Liver (tissue), 8 donors: ENCODE measurements at regions not wholly inside any gene's neighbourhood (a gene's known extent, or its start where the extent isn't known, plus 50 kb on each side); places are given as distances from the start of the nearest gene placed in this dataset.

Source experiments
- DNase-seq: peaks from one replicate; pipeline ENCODE4 v3.0.0-alpha.2; 2017; ENCODE audit warnings: low spot score
- H3K27ac ChIP-seq, 2 donors: one replicate each; pipeline ENCODE4 v1.7.0; 2013; ENCODE audit warnings: inconsistent platforms in 2 of 2, low read length in 2 of 2, control low read depth in 1 of 2, low read depth in 1 of 2, mild to moderate bottlenecking in 1 of 2
- H3K27me3 ChIP-seq, 4 donors: one replicate each; pipeline versions ENCODE4 v1.6.1 to v1.7.0; 2013; ENCODE audit warnings: low read length in 3 of 4, inconsistent platforms in 1 of 4, mild to moderate bottlenecking in 1 of 4, moderate library complexity in 1 of 4; ENCODE audit not compliant: control insufficient read depth in 4 of 4, insufficient read depth in 4 of 4
- H3K36me3 ChIP-seq, 4 donors: one replicate each; pipeline versions ENCODE4 v1.6.1 to v1.7.0; 2013; ENCODE audit warnings: low read length in 3 of 4, mild to moderate bottlenecking in 3 of 4, low read depth in 1 of 4, moderate library complexity in 1 of 4; ENCODE audit not compliant: control insufficient read depth in 4 of 4, insufficient read depth in 3 of 4
- H3K4me1 ChIP-seq, 4 donors: one replicate each; pipeline versions ENCODE4 v1.6.1 to v1.7.0; 2013; ENCODE audit warnings: low read length in 3 of 4, mild to moderate bottlenecking in 3 of 4, moderate library complexity in 1 of 4; ENCODE audit not compliant: control insufficient read depth in 4 of 4, insufficient read depth in 4 of 4
- H3K4me3 ChIP-seq, 3 donors: one replicate each; pipeline versions ENCODE4 v1.6.1 to v1.7.0; 2013; ENCODE audit warnings: low read length in 3 of 3, control low read depth in 1 of 3, low read depth in 1 of 3, mild to moderate bottlenecking in 1 of 3
- H3K9ac ChIP-seq, 2 donors: one replicate each; pipeline ENCODE4 v1.7.0; 2013; ENCODE audit warnings: low read length in 2 of 2, mild to moderate bottlenecking in 2 of 2, moderate library complexity in 2 of 2, control low read depth in 1 of 2, low read depth in 1 of 2
- H3K9me3 ChIP-seq, 4 donors: one replicate each; pipeline versions ENCODE4 v1.6.1 to v1.7.0; 2013; ENCODE audit warnings: low read length in 3 of 4; ENCODE audit not compliant: control insufficient read depth in 4 of 4
- ATF3 ChIP-seq: IDR thresholded peaks from 2 replicates; pipeline ENCODE4 v1.6.1; 2016; ENCODE audit warnings: antibody characterized with exemption
- CTCF ChIP-seq: fragments of 150-350 bp; IDR thresholded peaks from 2 replicates; pipeline ENCODE4 v1.5.1; 2017; ENCODE audit warnings: improper control_type of control experiment, low read depth, low read length; ENCODE audit not compliant: missing input control
- EGR1 ChIP-seq, 2 donors: IDR thresholded peaks; 2 replicates each; pipeline ENCODE4 v1.6.1; 2016 to 2018; ENCODE audit warnings: antibody characterized with exemption in 2 of 2, low read depth in 2 of 2
- FOXA1 ChIP-seq: IDR thresholded peaks from 2 replicates; pipeline ENCODE4 v1.6.1; 2016; ENCODE audit warnings: antibody characterized with exemption
- FOXA2 ChIP-seq: IDR thresholded peaks from 2 replicates; pipeline ENCODE4 v1.6.1; 2016; ENCODE audit warnings: antibody characterized with exemption
- GABPA ChIP-seq, 2 donors: IDR thresholded peaks in 1 of 2; conservative IDR thresholded peaks in 1 of 2; 2 replicates each; pipeline ENCODE4 v1.6.1; 2016; ENCODE audit warnings: antibody characterized with exemption in 2 of 2, mild to moderate bottlenecking in 1 of 2, moderate library complexity in 1 of 2
- HNF4A ChIP-seq, 2 donors: conservative IDR thresholded peaks; 2 replicates each; pipeline ENCODE4 v1.6.1; 2016; ENCODE audit warnings: antibody characterized with exemption in 2 of 2, mild to moderate bottlenecking in 2 of 2
- HNF4G ChIP-seq: IDR thresholded peaks from 2 replicates; pipeline ENCODE4 v1.6.1; 2016; ENCODE audit warnings: antibody characterized with exemption
- JUND ChIP-seq, 2 donors: IDR thresholded peaks; 2 replicates each; pipeline ENCODE4 v1.6.1; 2016; ENCODE audit warnings: antibody characterized with exemption in 2 of 2
- NR2F2 ChIP-seq: IDR thresholded peaks from 2 replicates; pipeline ENCODE4 v1.6.1; 2016; ENCODE audit warnings: antibody characterized with exemption
- RAD21 ChIP-seq, 2 donors: IDR thresholded peaks; 2 replicates each; pipeline ENCODE4 v1.6.1; 2016; ENCODE audit warnings: antibody characterized with exemption in 2 of 2, mild to moderate bottlenecking in 2 of 2
- RXRA ChIP-seq, 2 donors: IDR thresholded peaks; 2 replicates each; pipeline ENCODE4 v1.6.1; 2017 to 2018; ENCODE audit warnings: antibody characterized with exemption in 2 of 2, mild to moderate bottlenecking in 1 of 2
- SP1 ChIP-seq: IDR thresholded peaks from 2 replicates; pipeline ENCODE4 v1.6.1; 2018; ENCODE audit warnings: antibody characterized with exemption, mild to moderate bottlenecking
- WGBS: extraction: QIAGEN DNeasy Blood & Tissue Kit; methylation state at CpG from one replicate; pipeline ENCODE4 v1.1.7; 2013; 5-methylcytosine and 5-hydroxymethylcytosine counted together
- TF ChIP-seq, protein P1 (sequence below): IDR thresholded peaks from 2 replicates; pipeline ENCODE4 v1.6.1; 2016; ENCODE audit warnings: antibody characterized with exemption
- TF ChIP-seq, protein P2 (sequence below): IDR thresholded peaks from 2 replicates; pipeline ENCODE4 v1.6.1; 2016; ENCODE audit warnings: antibody characterized with exemption, mild to moderate bottlenecking
- donor health status: healthy.
- donor health status: healthy.
- donor health status: healthy.
- donor health status: healthy.
- donor health status: healthy.

DNA sequence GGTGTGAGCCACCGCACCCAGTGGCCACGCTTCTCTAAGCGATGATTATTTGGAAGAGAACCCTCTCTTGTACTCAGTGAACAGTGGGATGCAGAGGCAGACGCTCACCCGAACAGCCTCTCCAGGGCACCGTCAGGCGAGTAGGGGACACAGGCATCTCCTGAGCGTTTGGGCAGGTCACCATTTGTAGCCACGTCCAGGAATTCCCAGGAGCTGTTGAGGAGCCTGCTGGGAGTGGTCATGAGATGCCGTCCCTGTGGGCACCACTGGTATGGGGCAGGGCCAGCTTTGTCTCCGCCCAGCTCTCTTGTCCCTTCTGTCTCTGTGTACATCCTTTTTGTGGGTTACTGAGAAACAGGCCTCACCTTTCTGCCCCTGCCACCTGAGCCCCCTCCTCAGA lies 81.3 kb upstream of the ZNF469 start:
- TF ChIP-seq GABPA (IDR thresholded peaks at IDR 0.05 in 1 of 2, conservative IDR thresholded peaks at IDR 0.05 in 1 of 2) (no peak), HNF4A (conservative IDR thresholded peaks at IDR 0.05) (no peak), RXRA (IDR thresholded peaks at IDR 0.05) (no peak), RAD21 (IDR thresholded peaks at IDR 0.05) (no peak), NR2F2 (no peak), SP1 (no peak), HNF4G (no peak), JUND (IDR thresholded peaks at IDR 0.05) (no peak), CTCF (no peak), EGR1 (IDR thresholded peaks at IDR 0.05; ENCODE audit: low read depth in 2 of 2) (no peak)
- TF ChIP-seq, protein P1, sequence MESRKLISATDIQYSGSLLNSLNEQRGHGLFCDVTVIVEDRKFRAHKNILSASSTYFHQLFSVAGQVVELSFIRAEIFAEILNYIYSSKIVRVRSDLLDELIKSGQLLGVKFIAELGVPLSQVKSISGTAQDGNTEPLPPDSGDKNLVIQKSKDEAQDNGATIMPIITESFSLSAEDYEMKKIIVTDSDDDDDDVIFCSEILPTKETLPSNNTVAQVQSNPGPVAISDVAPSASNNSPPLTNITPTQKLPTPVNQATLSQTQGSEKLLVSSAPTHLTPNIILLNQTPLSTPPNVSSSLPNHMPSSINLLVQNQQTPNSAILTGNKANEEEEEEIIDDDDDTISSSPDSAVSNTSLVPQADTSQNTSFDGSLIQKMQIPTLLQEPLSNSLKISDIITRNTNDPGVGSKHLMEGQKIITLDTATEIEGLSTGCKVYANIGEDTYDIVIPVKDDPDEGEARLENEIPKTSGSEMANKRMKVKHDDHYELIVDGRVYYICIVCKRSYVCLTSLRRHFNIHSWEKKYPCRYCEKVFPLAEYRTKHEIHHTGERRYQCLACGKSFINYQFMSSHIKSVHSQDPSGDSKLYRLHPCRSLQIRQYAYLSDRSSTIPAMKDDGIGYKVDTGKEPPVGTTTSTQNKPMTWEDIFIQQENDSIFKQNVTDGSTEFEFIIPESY: no peak
- no peak overlapping the region for H3K27ac ChIP-seq
- H3K4me1 ChIP-seq: no peaks in the 10 kb centered on the region
- no peaks in the 10 kb centered on the region for H3K27me3 ChIP-seq
- 81% methylated on average over 11 of the region's 11 CpGs for WGBS
- H3K4me3 ChIP-seq: no peak overlapping the region
- DNase-seq: no peak
- H3K9ac ChIP-seq: no peak overlapping the region
- H3K9me3 ChIP-seq: no peaks in the 10 kb centered on the region
- no peaks in the 10 kb centered on the region for H3K36me3 ChIP-seq

- Histone ChIP-seq H3K36me3 (no peaks in the 10 kb centered on the region), H3K9me3 (no peaks in the 10 kb centered on the region), H3K4me1 (no peaks in the 10 kb centered on the region), H3K27ac (no peak overlapping the region), H3K9ac (no peak overlapping the region), H3K27me3 (no peaks in the 10 kb centered on the region), H3K4me3 (no peak overlapping the region)
- 79% methylated on average over 12 of the region's 12 CpGs for WGBS
- DNase-seq: no peak
- TF ChIP-seq ATF3 (no peak), NR2F2 (no peak)
- TF ChIP-seq, protein P1: no peak
Observed at GRCh38 chr16:88301886-88302285, 80.9 kb upstream of the ZNF469 start.

- H3K9me3 ChIP-seq: no peaks in the 10 kb centered on the region
- H3K27me3 ChIP-seq: no peaks in the 10 kb centered on the region
- no peak overlapping the region for H3K27ac ChIP-seq
- H3K36me3 ChIP-seq: no peaks in the 10 kb centered on the region
- no peak for DNase-seq
- no peaks in the 10 kb centered on the region for H3K4me1 ChIP-seq
- H3K9ac ChIP-seq: no peak overlapping the region
- 84% methylated on average over 6 of the region's 6 CpGs for WGBS
- no peak overlapping the region for H3K4me3 ChIP-seq
- TF ChIP-seq, protein P1: no peak
- TF ChIP-seq JUND (IDR thresholded peaks at IDR 0.05) (no peak), FOXA1 (no peak), SP1 (no peak), GABPA (IDR thresholded peaks at IDR 0.05 in 1 of 2, conservative IDR thresholded peaks at IDR 0.05 in 1 of 2) (no peak), ATF3 (no peak), FOXA2 (no peak), HNF4G (no peak), HNF4A (conservative IDR thresholded peaks at IDR 0.05) (no peak), EGR1 (IDR thresholded peaks at IDR 0.05; ENCODE audit: low read depth in 2 of 2) (no peak)
- TF ChIP-seq, protein P2, sequence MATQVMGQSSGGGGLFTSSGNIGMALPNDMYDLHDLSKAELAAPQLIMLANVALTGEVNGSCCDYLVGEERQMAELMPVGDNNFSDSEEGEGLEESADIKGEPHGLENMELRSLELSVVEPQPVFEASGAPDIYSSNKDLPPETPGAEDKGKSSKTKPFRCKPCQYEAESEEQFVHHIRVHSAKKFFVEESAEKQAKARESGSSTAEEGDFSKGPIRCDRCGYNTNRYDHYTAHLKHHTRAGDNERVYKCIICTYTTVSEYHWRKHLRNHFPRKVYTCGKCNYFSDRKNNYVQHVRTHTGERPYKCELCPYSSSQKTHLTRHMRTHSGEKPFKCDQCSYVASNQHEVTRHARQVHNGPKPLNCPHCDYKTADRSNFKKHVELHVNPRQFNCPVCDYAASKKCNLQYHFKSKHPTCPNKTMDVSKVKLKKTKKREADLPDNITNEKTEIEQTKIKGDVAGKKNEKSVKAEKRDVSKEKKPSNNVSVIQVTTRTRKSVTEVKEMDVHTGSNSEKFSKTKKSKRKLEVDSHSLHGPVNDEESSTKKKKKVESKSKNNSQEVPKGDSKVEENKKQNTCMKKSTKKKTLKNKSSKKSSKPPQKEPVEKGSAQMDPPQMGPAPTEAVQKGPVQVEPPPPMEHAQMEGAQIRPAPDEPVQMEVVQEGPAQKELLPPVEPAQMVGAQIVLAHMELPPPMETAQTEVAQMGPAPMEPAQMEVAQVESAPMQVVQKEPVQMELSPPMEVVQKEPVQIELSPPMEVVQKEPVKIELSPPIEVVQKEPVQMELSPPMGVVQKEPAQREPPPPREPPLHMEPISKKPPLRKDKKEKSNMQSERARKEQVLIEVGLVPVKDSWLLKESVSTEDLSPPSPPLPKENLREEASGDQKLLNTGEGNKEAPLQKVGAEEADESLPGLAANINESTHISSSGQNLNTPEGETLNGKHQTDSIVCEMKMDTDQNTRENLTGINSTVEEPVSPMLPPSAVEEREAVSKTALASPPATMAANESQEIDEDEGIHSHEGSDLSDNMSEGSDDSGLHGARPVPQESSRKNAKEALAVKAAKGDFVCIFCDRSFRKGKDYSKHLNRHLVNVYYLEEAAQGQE: no peak
Observed at GRCh38 chr16:88302666-88303065, 80.1 kb upstream of the ZNF469 start.
